COR-L47 (cell line): ENCODE measurements at regions not wholly inside any gene's neighbourhood (a gene's known extent, or its start where the extent isn't known, plus 50 kb on each side); places are given as distances from the start of the nearest gene placed in this dataset.
"Not testable (repeated sequence)": the region's sequence is repeated elsewhere in the genome, so short reads cannot be mapped to it uniquely, and the experiment has no call there.

ENCODE experiments used
- DNase-seq: peaks from one replicate; lab custom pipeline; 2025; lab: John Stamatoyannopoulos, UW

DNA sequence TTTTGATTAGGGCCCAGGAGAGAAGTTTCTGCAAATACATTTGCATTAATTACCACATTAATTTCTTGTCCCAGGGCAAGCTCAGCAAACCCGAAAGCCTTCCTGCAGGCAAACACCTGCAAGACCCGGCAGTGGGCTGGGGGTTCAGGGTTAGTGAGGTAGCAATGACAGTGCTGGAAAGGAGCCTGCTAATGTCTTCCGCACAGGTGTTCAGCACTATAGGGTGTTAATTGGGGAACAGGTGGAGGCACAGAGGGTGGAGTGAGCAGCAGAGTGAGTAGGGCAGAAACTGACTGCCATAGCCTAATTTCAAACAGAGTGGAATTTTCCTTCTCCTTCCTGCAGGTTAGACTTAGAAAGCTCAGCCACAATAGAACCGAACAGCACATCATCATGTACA lies 50.9 kb upstream of the UBASH3B start:
- no peak for DNase-seq

GRCh38 chr11:122601141-122602125 lies 54.1 kb upstream of the UBASH3B start:
- DNase-seq, result no peak

DNA sequence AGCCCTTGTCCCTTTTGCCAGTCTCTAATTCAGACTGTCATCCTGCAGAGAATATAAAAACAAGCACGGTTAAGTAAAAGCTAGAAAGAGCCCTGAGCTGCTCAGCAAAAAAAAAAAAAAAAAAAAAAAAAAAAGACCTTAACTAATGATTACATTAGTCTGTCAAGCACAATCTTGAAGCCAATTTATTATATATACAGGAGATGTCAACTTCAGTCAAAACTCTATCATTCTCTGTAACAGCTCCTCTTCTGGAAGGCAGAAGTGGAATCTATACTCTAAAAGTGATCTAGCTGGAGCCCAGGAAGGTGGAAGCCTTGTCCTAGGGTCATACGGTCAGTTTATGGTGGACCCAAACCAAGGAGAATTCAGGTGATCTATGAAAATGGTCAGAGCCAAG lies 55.2 kb upstream of the UBASH3B start:
- no peak for DNase-seq

DNA sequence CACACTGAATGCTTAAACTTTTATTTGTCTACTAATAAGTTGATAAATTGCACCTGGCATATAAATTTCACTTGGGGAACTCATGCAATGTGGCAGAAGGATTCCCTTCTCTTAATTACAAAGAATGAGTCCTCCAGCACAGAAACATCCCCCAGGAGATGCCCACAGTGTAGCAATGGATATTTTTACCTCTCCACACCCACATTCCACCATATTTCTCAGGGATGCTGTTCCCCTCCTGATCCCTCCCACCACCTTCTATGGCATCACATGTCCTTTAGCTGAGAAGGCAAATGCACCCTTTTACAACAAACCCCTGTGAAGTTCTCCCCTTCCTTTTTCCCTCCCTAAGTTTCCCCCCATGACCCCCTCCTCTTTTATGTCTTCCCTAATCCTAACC lies 56.1 kb upstream of the UBASH3B start:
- DNase-seq, result no peak

GRCh38 chr11:122598971-122599370 lies 56.6 kb upstream of the UBASH3B start:
- DNase-seq, result no peak

- DNase-seq, result no peak
Observed at GRCh38 chr11:122597511-122597910, 58.0 kb upstream of the UBASH3B start.

DNA sequence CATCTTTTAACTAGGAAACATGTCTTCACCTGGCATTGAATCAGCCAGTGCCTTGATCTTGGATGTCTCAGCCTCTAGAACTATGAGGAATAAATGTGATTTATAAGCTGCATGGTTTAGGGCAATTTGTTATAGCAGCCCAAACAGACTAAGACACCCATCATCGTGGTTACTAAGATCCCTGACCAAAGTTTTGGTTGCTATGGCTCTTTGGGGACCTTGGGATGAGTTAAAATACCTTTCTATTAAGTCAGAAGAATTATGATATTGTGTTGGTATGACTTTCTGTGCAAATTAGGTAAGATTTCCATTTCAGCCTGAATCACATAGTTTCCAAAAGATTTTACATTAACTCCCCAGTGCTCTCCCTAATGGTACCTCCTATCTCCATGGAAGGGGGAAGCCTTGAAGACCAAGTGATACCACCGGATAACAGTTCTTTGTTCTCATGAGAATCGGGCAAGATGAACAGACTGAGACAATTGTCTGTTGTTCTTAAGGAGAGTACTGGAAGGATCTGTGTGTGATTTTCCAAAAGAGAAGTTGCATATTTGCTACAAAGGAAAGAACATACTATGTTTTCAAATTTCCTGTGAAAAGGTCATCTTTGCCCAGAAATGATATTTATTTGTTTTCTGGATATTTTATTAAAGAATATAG lies 60.4 kb upstream of the UBASH3B start:
- no peak for DNase-seq

GRCh38 chr11:122593473-122594420 lies 61.8 kb upstream of the UBASH3B start:
- no peak for DNase-seq

DNA sequence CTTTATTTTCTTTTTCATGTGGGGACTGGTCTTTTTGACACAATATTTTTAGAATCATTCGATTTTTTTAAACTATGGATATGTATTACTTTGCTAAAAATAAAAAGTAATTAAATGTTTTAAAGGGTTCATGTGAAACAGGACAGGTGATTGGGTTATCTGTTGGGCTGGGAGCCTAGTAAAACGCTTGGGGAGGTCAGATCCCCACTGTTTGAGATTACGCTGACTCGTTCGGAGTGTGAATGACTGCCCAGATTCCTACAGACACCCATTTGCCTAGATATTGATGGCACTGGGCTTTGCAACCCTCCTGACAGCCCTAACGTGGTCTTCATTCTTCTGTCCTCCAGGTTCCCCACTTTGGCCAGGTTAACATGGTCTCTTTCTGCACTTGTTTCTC lies 62.9 kb upstream of the UBASH3B start:
- no peak for DNase-seq

- no peak for DNase-seq
Observed at GRCh38 chr11:122584670-122585069, 70.9 kb upstream of the UBASH3B start.

DNA sequence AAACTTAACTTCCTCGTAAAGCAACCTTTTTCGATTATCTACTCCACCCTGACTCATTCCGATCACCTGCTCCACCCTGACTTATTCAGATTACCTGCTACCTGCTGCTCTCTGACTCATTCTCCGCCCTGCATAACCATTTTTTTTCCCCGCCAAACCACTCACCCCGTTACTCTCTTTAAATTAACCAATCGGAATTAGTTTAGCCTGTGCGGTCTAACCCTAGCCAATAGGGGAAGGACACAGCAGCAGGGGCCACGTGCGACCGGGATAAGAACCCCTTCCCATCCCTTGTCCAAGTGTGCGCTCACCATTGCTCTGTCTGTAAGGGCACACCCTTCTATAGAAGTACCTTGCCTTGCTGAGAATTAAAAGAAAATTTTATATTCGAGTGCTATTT lies 75.5 kb upstream of the UBASH3B start:
- peak; percentile 29 for DNase-seq

DNA sequence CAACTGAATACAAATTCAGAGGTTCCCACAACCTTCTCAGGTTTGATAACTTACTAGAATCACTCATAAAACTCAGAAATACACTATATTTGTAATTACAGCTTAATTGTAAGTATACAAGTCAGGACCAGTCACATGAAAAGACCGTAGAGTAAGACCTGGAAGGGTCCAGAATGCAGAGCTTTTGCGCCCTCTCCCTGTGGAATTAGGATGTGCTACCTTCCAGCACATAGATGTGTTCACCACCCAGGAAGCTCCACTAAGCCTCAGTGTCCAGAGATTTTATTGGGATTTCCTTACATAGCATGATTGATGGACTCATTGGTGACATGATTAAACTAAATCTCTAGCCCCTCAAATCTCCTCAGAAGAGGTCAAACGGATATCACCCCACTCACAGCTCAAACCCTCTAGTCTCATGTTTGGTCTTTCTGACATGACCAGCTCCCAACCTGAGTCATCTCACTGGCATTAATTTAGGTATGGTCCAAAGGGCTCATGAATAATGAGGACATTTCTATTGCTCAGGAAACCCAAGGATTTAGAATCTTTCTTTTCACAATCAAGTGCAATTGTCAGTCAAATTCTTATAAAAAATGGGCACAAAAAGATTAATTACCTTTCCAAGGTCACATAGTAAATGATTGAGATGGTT lies 77.2 kb upstream of the UBASH3B start:
- no peak for DNase-seq

DNA sequence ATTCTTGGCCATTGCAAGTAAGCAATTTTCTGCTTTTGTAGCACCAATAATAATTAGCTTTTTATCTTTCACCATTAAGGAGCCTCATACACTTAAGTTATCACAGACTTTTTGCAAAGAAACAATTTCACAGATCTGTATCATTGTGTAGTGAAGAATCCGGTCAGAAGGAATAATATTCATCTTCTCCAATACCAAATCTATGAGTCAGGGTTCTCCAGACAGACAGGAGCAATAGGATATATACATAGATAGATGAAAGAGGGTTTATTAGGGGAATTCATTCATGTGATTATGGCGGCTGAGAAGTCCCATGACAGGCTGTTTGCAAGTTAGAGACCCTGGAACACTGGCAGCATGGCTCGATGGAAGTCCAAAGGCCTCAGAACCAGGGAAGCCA lies 82.9 kb upstream of the UBASH3B start:
- no peak for DNase-seq

DNA sequence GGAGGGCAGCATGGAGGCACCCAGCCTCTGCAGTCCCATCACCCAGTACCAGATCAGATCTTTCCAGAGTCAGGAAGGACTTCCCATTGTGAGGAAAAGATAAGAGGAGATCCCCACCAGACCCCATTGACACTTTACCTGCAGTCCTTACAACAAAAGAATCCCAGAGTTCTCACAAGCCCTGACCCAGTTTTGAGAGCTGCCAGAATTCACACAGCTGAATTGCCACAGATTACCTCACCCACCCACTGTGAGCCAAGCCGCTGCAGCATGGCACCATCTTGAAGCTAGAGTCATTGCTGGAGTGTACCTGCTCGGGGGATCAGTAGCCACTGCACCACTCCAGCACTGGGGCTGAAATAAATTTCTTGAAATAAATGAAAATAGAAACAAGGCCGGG lies 91.8 kb upstream of the UBASH3B start:
- no peak for DNase-seq

DNA sequence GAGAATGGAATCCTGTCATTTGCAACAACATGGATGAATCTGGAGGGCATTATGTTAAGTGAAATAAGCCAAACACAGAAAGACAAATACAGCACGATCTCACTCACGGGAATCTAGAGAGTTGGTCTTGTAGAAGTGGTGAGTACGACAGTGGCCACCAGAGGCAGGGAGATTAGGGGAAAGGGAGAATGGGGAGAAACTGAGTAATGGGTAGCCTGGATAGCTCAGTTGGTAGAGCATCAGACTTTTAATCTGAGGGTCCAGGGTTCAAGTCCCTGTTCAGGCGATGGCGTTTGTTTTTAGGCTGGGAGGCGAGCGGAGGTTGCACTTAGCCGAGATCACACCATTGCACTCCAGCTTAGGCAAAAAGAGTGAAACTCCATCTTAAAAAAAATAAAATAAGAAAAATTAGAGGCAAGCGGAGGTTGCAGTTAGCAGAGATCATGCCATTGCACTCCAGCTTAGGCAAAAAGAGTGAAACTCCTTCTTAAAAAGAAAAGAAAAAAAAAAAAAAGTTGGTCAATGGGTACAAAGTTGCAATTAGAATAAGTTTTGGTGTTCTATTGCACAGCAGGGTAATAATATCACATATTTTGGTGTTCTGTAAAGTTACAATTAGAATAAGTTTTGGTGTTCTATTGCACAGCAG lies 95.7 kb upstream of the UBASH3B start:
- DNase-seq, result no peak

GRCh38 chr11:122559218-122559617 lies 96.3 kb upstream of the UBASH3B start:
- not testable (repeated sequence) for DNase-seq

- DNase-seq, result not testable (repeated sequence)
Observed at GRCh38 chr11:122557163-122557562, 98.4 kb upstream of the UBASH3B start.

DNA sequence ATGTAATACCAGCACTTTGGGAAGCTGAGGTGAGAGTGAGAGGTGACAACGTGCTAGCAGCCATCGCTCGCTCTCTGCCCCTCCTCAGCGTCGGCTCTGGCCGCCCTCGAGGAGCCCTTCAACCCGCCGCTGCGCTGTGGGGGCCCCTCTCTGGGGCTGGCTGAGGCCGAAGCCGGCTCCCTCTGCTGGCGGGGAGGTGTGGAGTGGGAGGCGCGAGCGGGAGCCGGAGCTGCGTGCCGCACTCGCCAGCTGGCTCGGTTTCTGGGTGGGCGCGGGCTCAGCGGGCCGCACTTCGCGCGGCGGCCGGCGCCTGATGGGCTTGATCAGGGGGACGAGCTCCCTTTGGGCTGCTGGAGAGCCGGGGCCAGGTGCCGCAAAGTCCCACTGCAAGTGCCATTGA lies 98.9 kb upstream of the UBASH3B start:
- peak; percentile 1 for DNase-seq

GRCh38 chr11:122538060-122538459 lies 117.5 kb upstream of the UBASH3B start:
- DNase-seq, result no peak

- DNase-seq, result no peak
Observed at GRCh38 chr11:122524898-122525297, 130.6 kb upstream of the UBASH3B start.
